ENCODE measurements at regions not wholly inside any gene's neighbourhood (a gene's known extent, or its start where the extent isn't known, plus 50 kb on each side); places are given as distances from the start of the nearest gene placed in this dataset.

- TF ChIP-seq, protein P1, sequence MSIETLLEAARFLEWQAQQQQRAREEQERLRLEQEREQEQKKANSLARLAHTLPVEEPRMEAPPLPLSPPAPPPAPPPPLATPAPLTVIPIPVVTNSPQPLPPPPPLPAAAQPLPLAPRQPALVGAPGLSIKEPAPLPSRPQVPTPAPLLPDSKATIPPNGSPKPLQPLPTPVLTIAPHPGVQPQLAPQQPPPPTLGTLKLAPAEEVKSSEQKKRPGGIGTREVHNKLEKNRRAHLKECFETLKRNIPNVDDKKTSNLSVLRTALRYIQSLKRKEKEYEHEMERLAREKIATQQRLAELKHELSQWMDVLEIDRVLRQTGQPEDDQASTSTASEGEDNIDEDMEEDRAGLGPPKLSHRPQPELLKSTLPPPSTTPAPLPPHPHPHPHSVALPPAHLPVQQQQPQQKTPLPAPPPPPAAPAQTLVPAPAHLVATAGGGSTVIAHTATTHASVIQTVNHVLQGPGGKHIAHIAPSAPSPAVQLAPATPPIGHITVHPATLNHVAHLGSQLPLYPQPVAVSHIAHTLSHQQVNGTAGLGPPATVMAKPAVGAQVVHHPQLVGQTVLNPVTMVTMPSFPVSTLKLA (IDR thresholded peaks at IDR 0.05): no peak
- no peak for TF ChIP-seq ZFAT (CRISPR knock-in tag; conservative IDR thresholded peaks at IDR 0.05)
Measured at GRCh38 chr12:105931762-105932570, 206.8 kb downstream of the NUAK1 start (continued).

DNA sequence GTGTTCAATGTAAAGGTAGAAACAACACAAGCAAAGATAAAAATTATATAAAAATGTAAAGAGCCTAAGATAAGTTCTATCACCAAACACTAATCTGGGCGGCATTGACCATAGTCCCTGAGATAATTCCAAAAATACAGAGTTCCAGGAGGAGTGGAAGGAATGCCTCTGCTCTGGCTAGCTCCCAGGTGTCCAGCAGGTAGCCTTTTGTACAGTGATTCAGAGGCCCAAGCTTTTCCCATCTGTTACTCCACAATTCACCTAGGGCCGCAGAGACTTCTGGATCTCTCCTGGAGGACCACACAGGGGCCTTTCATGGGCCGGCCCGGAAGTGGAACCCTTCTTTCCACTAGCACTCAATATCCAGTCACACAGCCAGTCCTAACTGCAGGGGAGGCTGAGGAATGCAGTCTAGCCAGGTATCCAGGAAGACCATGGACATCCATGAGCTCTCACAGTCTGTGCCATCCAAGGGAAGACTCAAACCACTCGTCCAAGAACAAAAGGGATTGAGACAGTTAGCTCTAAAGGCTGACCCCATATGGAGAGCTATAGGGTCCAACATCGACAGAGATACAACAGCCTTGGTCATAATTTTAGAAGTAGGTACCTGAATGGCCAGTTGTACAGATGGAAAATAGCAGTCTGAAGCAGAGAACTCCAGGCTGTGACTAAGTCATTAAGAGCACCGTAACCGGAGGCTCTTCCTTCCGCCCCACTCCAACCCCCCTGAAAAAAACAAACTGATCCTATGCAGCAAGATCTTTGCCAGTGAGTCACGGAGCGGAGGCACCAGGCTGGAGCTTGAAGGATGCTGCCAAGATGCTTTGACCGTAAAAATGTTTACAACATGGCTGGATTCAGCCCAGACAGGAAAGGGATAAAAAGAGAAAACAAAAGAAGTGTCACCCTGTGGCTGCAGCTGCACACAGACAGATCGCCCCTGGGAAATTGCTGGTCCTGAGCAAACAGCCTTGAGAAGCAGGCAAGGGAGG lies 204.8 kb downstream of the NUAK1 start:
- no peak for FAIRE-seq
- BruUV-seq (replicated peaks): no TSS peak
- H2AFZ ChIP-seq (ENCODE audit: low read length): no peak overlapping the region
- in situ Hi-C loops (cut with HindIII; ENCODE audit: extremely low pct_ligation_motif_present, low pct_unique_long_range_greater_than_20kb): no loop called here
- no peaks in the 10 kb centered on the region for H3K36me3 ChIP-seq (replicated peaks in 1 of 2; ENCODE audit: control insufficient read depth in 1 of 2, insufficient read depth in 2 of 2, low read length in 2 of 2)
- H3K27ac ChIP-seq (ENCODE audit: extremely low read length, insufficient read depth, low read length): no peak overlapping the region
- no peak for TF ChIP-seq TCF7 (IDR thresholded peaks at IDR 0.05; ENCODE audit: low read depth)
- no peak for TF ChIP-seq CBX2 (IDR thresholded peaks at IDR 0.05; ENCODE audit: low read depth, low read length)
- no peak for TF ChIP-seq CBX2 (CRISPR knock-in tag; IDR thresholded peaks at IDR 0.05; ENCODE audit: low read depth)
- no peak for TF ChIP-seq ZNF232 (CRISPR knock-in tag; IDR thresholded peaks at IDR 0.05; ENCODE audit: borderline replicate concordance)
- TF ChIP-seq SMARCC2 (IDR thresholded peaks at IDR 0.05): no peak
- no peak for TF ChIP-seq ZNF10 (CRISPR knock-in tag; IDR thresholded peaks at IDR 0.05; ENCODE audit: borderline replicate concordance, low read depth)
- TF ChIP-seq LBX2 (CRISPR knock-in tag; IDR thresholded peaks at IDR 0.05; ENCODE audit: borderline replicate concordance): no peak
- no peak for TF ChIP-seq RBM39 (IDR thresholded peaks at IDR 0.05; ENCODE audit: low read depth, low read length, poor library complexity, severe bottlenecking)
- no peak for TF ChIP-seq CREB3 (CRISPR knock-in tag; IDR thresholded peaks at IDR 0.05)
- TF ChIP-seq ZSCAN31 (CRISPR knock-in tag; IDR thresholded peaks at IDR 0.05; ENCODE audit: low read depth): no peak
- TF ChIP-seq FOXC1 (CRISPR knock-in tag; IDR thresholded peaks at IDR 0.05; ENCODE audit: borderline replicate concordance): no peak
- TF ChIP-seq THAP9 (CRISPR knock-in tag; IDR thresholded peaks at IDR 0.05; ENCODE audit: borderline replicate concordance): no peak
- no peak for TF ChIP-seq FOXK2 (IDR thresholded peaks at IDR 0.05)
- no peaks in the 10 kb centered on the region for H4K20me1 ChIP-seq (ENCODE audit: insufficient read depth, low read length)
- H3K27me3 ChIP-seq (ENCODE audit: control insufficient read depth in 1 of 2, insufficient read depth in 2 of 2, low read length in 2 of 2): no peaks in the 10 kb centered on the region
- no peaks in the 10 kb centered on the region for H3K9me3 ChIP-seq (ENCODE audit: low read length)
- H3K4me2 ChIP-seq (ENCODE audit: low read depth, low read length): no peak overlapping the region
- intact Hi-C loops (cut with micrococcal nuclease; ENCODE audit: unreplicated experiment): no loop called here
- H3K4me3 ChIP-seq (replicated peaks in 1 of 3; ENCODE audit: insufficient read depth in 1 of 3, low read depth in 2 of 3, low read length in 3 of 3): no peak overlapping the region
- CTCF ChIA-PET (ENCODE audit: low intra/inter-chr PET ratio, low total read pairs): no interaction called here
- POLR2A ChIA-PET: no interaction called here
- H3K4me1 ChIP-seq (ENCODE audit: insufficient read depth, low read length): no peaks in the 10 kb centered on the region
- DNase-seq (ENCODE audit: low spot score): no peak
- no peaks in the 10 kb centered on the region for H3K79me2 ChIP-seq (ENCODE audit: insufficient read depth, low read length)
- WGBS (ENCODE audit: low lambda C conversion rate): 36% methylated on average over 10 of the region's 13 CpGs
- H3K9ac ChIP-seq (ENCODE audit: insufficient read depth, low read depth, low read length): no peak overlapping the region
- ATAC-seq: no peak
